Mucosa of descending colon (tissue), 3 donors: ENCODE measurements at regions not wholly inside any gene's neighbourhood (a gene's known extent, or its start where the extent isn't known, plus 50 kb on each side); places are given as distances from the start of the nearest gene placed in this dataset.
"Not testable (repeated sequence)": the region's sequence is repeated elsewhere in the genome, so short reads cannot be mapped to it uniquely, and the experiment has no call there.

Experiments
- ATAC-seq: fragments of 200-7000 bp; cut with Tn5 transposase; one replicate; pipeline ENCODE4 v1.9.1; 2020; ENCODE audit warnings: mild to moderate bottlenecking, moderate library complexity
- DNase-seq, 3 donors: peaks; one replicate each; pipeline ENCODE4 v3.0.0-alpha.2; 2020
- H3K36me3 ChIP-seq: fragments of 200-600 bp; one replicate; pipeline ENCODE4 v1.8.0; 2021; ENCODE audit warnings: low read depth, mild to moderate bottlenecking
- H3K4me1 ChIP-seq: fragments of 200-600 bp; one replicate; pipeline ENCODE4 v1.8.0; 2021; ENCODE audit warnings: low read depth, mild to moderate bottlenecking
- H3K4me3 ChIP-seq: fragments of 200-600 bp; one replicate; pipeline ENCODE4 v1.8.0; 2021; ENCODE audit warnings: mild to moderate bottlenecking
- H3K9me3 ChIP-seq: fragments of 200-600 bp; one replicate; pipeline ENCODE4 v1.8.0; 2021; ENCODE audit warnings: mild to moderate bottlenecking
- intact Hi-C, 2 donors: fragments of 100-400 bp; cut with DNase I in 1 of 2; cut with micrococcal nuclease in 1 of 2; formaldehyde crosslinking; loops; one replicate each; pipeline versions ENCODE4 v1.11.0 to v1.11.1; 2022; cut with DNase I, micrococcal nuclease
- donor health status: DM: no; HTN: no; CAD: no; lungs with moderate emphysema.
- donor health status: DM: no; HTN: no; CAD: no.
- donor health status: DM: no; HTN: yes; CAD: no.

DNA sequence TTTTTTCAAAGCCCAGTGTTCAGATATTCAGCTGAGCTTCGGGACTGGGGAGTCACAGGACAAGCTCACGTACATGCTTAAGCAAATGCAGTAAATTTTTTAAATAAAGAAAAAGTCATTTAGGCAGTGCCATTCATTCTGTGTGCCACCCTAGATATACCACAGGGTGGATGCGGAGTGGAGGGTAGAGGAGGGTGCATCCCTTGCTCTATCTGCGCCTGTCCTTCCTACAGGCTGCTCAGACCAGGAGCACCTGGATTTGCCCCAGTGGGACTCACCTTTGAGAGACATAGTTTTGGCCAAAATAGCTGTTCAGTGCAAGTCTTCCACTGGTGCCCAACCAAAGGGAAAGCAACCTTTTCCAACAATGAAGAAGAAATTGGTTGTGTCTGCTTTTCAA, 202.4 kb downstream of the ANKRD36 start:
- peak in 1 of 3 donors; percentile 0 for DNase-seq
- H3K9me3 ChIP-seq, ATAC-seq, H3K4me1 ChIP-seq, H3K4me3 ChIP-seq, intact Hi-C loops, H3K36me3 ChIP-seq: not testable (repeated sequence)

DNA sequence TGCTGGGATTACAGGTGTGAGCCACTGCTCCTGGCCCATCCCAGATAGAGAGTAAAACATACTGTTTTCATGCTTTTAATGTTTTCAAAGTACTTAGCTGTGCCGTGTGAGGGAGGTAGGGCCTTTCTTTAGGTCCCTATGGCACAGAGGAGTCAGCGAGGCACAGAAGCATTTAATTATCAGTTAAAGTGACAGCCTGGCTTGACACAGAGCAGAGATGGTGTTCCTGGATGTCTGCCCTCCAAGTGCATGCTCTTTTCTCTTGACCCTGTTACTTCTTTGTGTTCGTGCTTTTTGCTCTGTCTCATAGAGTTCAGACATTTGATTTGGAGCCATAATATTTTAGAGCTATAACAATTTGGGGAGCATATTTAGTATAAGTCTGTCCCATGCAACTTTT, 199.5 kb downstream of the ANKRD36 start:
- H3K9me3 ChIP-seq, H3K36me3 ChIP-seq, ATAC-seq, H3K4me1 ChIP-seq, intact Hi-C loops, H3K4me3 ChIP-seq, DNase-seq: not testable (repeated sequence)

DNA sequence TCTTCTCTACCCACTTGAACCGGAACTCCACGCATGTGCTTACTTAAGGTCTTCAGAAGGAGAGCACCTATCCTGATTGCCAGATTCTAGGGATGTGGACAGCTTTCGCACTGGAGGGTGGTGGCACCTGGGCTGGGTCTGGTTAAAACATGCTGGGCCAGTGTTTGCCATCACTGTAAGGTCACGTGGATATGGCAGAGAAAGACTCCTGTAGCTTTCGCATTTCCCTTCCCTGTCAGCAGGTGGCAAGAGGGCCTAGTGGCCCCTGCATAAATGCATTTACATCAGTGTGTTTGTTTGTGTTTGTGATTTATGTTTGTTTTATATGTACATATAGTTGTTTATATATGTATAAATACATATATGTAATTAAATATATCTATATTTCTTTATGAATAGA, 192.5 kb downstream of the ANKRD36 start:
- intact Hi-C loops, ATAC-seq: not testable (repeated sequence)

DNA sequence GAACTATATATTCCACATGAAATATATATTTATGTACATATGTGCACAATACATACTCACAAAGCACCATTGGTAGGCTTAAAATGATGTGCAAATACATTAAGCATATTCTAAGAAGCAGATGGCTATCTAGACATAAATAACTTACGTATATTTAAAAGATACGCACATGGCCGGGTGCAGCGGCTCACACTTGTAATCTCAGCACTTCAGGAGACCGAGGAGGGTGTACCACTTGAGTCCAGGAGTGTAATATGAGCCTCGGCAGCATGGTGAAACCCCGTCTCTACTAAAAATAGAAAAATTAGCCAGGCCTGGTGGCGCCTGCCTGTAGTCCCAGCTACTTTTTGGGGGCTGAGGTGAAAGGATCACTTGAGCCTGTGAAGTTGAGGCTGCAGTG, 189.9 kb downstream of the ANKRD36 start:
- H3K4me3 ChIP-seq, DNase-seq, H3K9me3 ChIP-seq, intact Hi-C loops, ATAC-seq, H3K36me3 ChIP-seq, H3K4me1 ChIP-seq: not testable (repeated sequence)

More for the DNA sequence above, 192.5 kb downstream of the ANKRD36 start:
- not testable (repeated sequence) for DNase-seq, H3K4me1 ChIP-seq, H3K9me3 ChIP-seq, H3K4me3 ChIP-seq, H3K36me3 ChIP-seq

DNA sequence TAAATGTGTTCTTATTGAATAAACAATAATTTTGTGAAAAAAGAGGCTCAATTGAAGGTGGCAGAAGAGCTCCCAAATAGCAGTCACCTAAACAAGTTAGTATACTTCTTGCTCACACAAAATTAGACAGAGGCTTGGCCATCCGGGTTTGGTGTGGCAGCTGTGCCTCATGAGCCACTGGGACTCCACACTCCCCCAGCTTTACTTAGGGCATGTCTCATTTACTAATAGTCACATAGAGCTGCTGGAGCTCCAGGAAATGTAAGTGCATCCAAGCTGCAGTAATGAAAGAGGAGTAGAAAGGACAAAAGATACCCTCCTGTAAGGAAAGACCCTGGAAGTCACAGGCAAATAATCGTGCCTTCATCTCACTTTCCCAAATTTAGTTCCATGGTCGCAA, 188.8 kb downstream of the ANKRD36 start:
- ATAC-seq, H3K4me1 ChIP-seq, H3K9me3 ChIP-seq, DNase-seq, H3K4me3 ChIP-seq, intact Hi-C loops, H3K36me3 ChIP-seq: not testable (repeated sequence)
